ENCODE measurements at regions not wholly inside any gene's neighbourhood (a gene's known extent, or its start where the extent isn't known, plus 50 kb on each side); places are given as distances from the start of the nearest gene placed in this dataset.

- Histone ChIP-seq H3K79me2 (ENCODE audit: control insufficient read depth, insufficient read depth, low read length, unreplicated experiment) (no peaks in the 10 kb centered on the region), H3K27me3 (ENCODE audit: insufficient read depth, low read length) (no peaks in the 10 kb centered on the region), H3K27ac (ENCODE audit: low read depth, low read length) (no peak overlapping the region), H3K4me3 (ENCODE audit: low read depth, low read length) (no peak overlapping the region), H3K36me3 (ENCODE audit: insufficient read depth, low read length) (no peaks in the 10 kb centered on the region), H3K4me1 (ENCODE audit: control insufficient read depth, insufficient read depth, low read length, unreplicated experiment) (no peaks in the 10 kb centered on the region), H2AFZ (ENCODE audit: low read length, unreplicated experiment) (no peak overlapping the region)
Observed at GRCh38 chr14:84410344-84410743, 1119.6 kb upstream of the FLRT2 start.

GRCh38 chr14:84420221-84420620, 1109.7 kb upstream of the FLRT2 start:
- Histone ChIP-seq H3K79me2 (ENCODE audit: control insufficient read depth, insufficient read depth, low read length, unreplicated experiment) (no peaks in the 10 kb centered on the region), H3K27ac (ENCODE audit: low read depth, low read length) (no peak overlapping the region), H3K27me3 (ENCODE audit: insufficient read depth, low read length) (no peaks in the 10 kb centered on the region), H3K4me3 (ENCODE audit: low read depth, low read length) (no peak overlapping the region), H2AFZ (ENCODE audit: low read length, unreplicated experiment) (no peak overlapping the region), H3K36me3 (ENCODE audit: insufficient read depth, low read length) (no peaks in the 10 kb centered on the region), H3K4me1 (ENCODE audit: control insufficient read depth, insufficient read depth, low read length, unreplicated experiment) (no peaks in the 10 kb centered on the region)

- no peak overlapping the region for H3K27ac ChIP-seq (ENCODE audit: low read depth, low read length)
- H3K36me3 ChIP-seq (ENCODE audit: insufficient read depth, low read length) = no peaks in the 10 kb centered on the region
- no peaks in the 10 kb centered on the region for H3K4me1 ChIP-seq (ENCODE audit: control insufficient read depth, insufficient read depth, low read length, unreplicated experiment)
- no peak overlapping the region for H2AFZ ChIP-seq (ENCODE audit: low read length, unreplicated experiment)
- no peaks in the 10 kb centered on the region for H3K27me3 ChIP-seq (ENCODE audit: insufficient read depth, low read length)
- H3K79me2 ChIP-seq (ENCODE audit: control insufficient read depth, insufficient read depth, low read length, unreplicated experiment) = no peaks in the 10 kb centered on the region
- H3K4me3 ChIP-seq (ENCODE audit: low read depth, low read length) = no peak overlapping the region
Observed at GRCh38 chr14:84421621-84422020, 1108.3 kb upstream of the FLRT2 start.

- Histone ChIP-seq H3K79me2 (ENCODE audit: control insufficient read depth, insufficient read depth, low read length, unreplicated experiment) (no peaks in the 10 kb centered on the region), H3K4me3 (ENCODE audit: low read depth, low read length) (no peak overlapping the region), H3K4me1 (ENCODE audit: control insufficient read depth, insufficient read depth, low read length, unreplicated experiment) (no peaks in the 10 kb centered on the region), H2AFZ (ENCODE audit: low read length, unreplicated experiment) (no peak overlapping the region), H3K27me3 (ENCODE audit: insufficient read depth, low read length) (no peaks in the 10 kb centered on the region), H3K36me3 (ENCODE audit: insufficient read depth, low read length) (no peaks in the 10 kb centered on the region), H3K27ac (ENCODE audit: low read depth, low read length) (no peak overlapping the region)
Observed at GRCh38 chr14:84425968-84426367, 1104.0 kb upstream of the FLRT2 start.

GRCh38 chr14:84432676-84433075, 1097.3 kb upstream of the FLRT2 start:
- Histone ChIP-seq H3K4me1 (ENCODE audit: control insufficient read depth, insufficient read depth, low read length, unreplicated experiment) (no peaks in the 10 kb centered on the region), H3K36me3 (ENCODE audit: insufficient read depth, low read length) (no peaks in the 10 kb centered on the region), H3K27me3 (ENCODE audit: insufficient read depth, low read length) (no peaks in the 10 kb centered on the region), H3K79me2 (ENCODE audit: control insufficient read depth, insufficient read depth, low read length, unreplicated experiment) (no peaks in the 10 kb centered on the region), H2AFZ (ENCODE audit: low read length, unreplicated experiment) (no peak overlapping the region), H3K4me3 (ENCODE audit: low read depth, low read length) (no peak overlapping the region), H3K27ac (ENCODE audit: low read depth, low read length) (no peak overlapping the region)

- H2AFZ ChIP-seq (ENCODE audit: low read length, unreplicated experiment) = no peak overlapping the region
- H3K36me3 ChIP-seq (ENCODE audit: insufficient read depth, low read length) = no peaks in the 10 kb centered on the region
- H3K27ac ChIP-seq (ENCODE audit: low read depth, low read length) = no peak overlapping the region
- no peaks in the 10 kb centered on the region for H3K27me3 ChIP-seq (ENCODE audit: insufficient read depth, low read length)
- H3K4me1 ChIP-seq (ENCODE audit: control insufficient read depth, insufficient read depth, low read length, unreplicated experiment) = no peaks in the 10 kb centered on the region
- H3K79me2 ChIP-seq (ENCODE audit: control insufficient read depth, insufficient read depth, low read length, unreplicated experiment) = no peaks in the 10 kb centered on the region
- no peak overlapping the region for H3K4me3 ChIP-seq (ENCODE audit: low read depth, low read length)
Observed at GRCh38 chr14:84433961-84434360, 1096.0 kb upstream of the FLRT2 start.

- H2AFZ ChIP-seq (ENCODE audit: low read length, unreplicated experiment) = no peak overlapping the region
- no peaks in the 10 kb centered on the region for H3K36me3 ChIP-seq (ENCODE audit: insufficient read depth, low read length)
- H3K4me1 ChIP-seq (ENCODE audit: control insufficient read depth, insufficient read depth, low read length, unreplicated experiment) = no peaks in the 10 kb centered on the region
- H3K27ac ChIP-seq (ENCODE audit: low read depth, low read length) = no peak overlapping the region
- H3K79me2 ChIP-seq (ENCODE audit: control insufficient read depth, insufficient read depth, low read length, unreplicated experiment) = no peaks in the 10 kb centered on the region
- no peaks in the 10 kb centered on the region for H3K27me3 ChIP-seq (ENCODE audit: insufficient read depth, low read length)
- H3K4me3 ChIP-seq (ENCODE audit: low read depth, low read length) = no peak overlapping the region
Observed at GRCh38 chr14:84435820-84436324, 1094.1 kb upstream of the FLRT2 start.

GRCh38 chr14:84436528-84436927, 1093.4 kb upstream of the FLRT2 start:
- H3K79me2 ChIP-seq (ENCODE audit: control insufficient read depth, insufficient read depth, low read length, unreplicated experiment) = no peaks in the 10 kb centered on the region
- H2AFZ ChIP-seq (ENCODE audit: low read length, unreplicated experiment) = no peak overlapping the region
- no peaks in the 10 kb centered on the region for H3K4me1 ChIP-seq (ENCODE audit: control insufficient read depth, insufficient read depth, low read length, unreplicated experiment)
- H3K4me3 ChIP-seq (ENCODE audit: low read depth, low read length) = no peak overlapping the region
- H3K27me3 ChIP-seq (ENCODE audit: insufficient read depth, low read length) = no peaks in the 10 kb centered on the region
- H3K36me3 ChIP-seq (ENCODE audit: insufficient read depth, low read length) = no peaks in the 10 kb centered on the region
- H3K27ac ChIP-seq (ENCODE audit: low read depth, low read length) = no peak overlapping the region

GRCh38 chr14:84442521-84442920, 1087.4 kb upstream of the FLRT2 start:
- no peaks in the 10 kb centered on the region for H3K27me3 ChIP-seq (ENCODE audit: insufficient read depth, low read length)
- H3K27ac ChIP-seq (ENCODE audit: low read depth, low read length) = no peak overlapping the region
- H2AFZ ChIP-seq (ENCODE audit: low read length, unreplicated experiment) = no peak overlapping the region
- no peaks in the 10 kb centered on the region for H3K36me3 ChIP-seq (ENCODE audit: insufficient read depth, low read length)
- H3K4me3 ChIP-seq (ENCODE audit: low read depth, low read length) = no peak overlapping the region
- H3K4me1 ChIP-seq (ENCODE audit: control insufficient read depth, insufficient read depth, low read length, unreplicated experiment) = no peaks in the 10 kb centered on the region
- H3K79me2 ChIP-seq (ENCODE audit: control insufficient read depth, insufficient read depth, low read length, unreplicated experiment) = no peaks in the 10 kb centered on the region

- H2AFZ ChIP-seq (ENCODE audit: low read length, unreplicated experiment) = no peak overlapping the region
- no peak overlapping the region for H3K4me3 ChIP-seq (ENCODE audit: low read depth, low read length)
- H3K4me1 ChIP-seq (ENCODE audit: control insufficient read depth, insufficient read depth, low read length, unreplicated experiment) = no peaks in the 10 kb centered on the region
- H3K79me2 ChIP-seq (ENCODE audit: control insufficient read depth, insufficient read depth, low read length, unreplicated experiment) = no peaks in the 10 kb centered on the region
- no peaks in the 10 kb centered on the region for H3K27me3 ChIP-seq (ENCODE audit: insufficient read depth, low read length)
- H3K27ac ChIP-seq (ENCODE audit: low read depth, low read length) = no peak overlapping the region
- H3K36me3 ChIP-seq (ENCODE audit: insufficient read depth, low read length) = no peaks in the 10 kb centered on the region
Observed at GRCh38 chr14:84445486-84445885, 1084.5 kb upstream of the FLRT2 start.

- Histone ChIP-seq H3K4me1 (ENCODE audit: control insufficient read depth, insufficient read depth, low read length, unreplicated experiment) (no peaks in the 10 kb centered on the region), H3K27ac (ENCODE audit: low read depth, low read length) (no peak overlapping the region), H3K4me3 (ENCODE audit: low read depth, low read length) (no peak overlapping the region)
Observed at GRCh38 chr14:84446250-84446649, 1083.7 kb upstream of the FLRT2 start.

More at GRCh38 chr14:84446250-84446649, 1083.7 kb upstream of the FLRT2 start:
- Histone ChIP-seq H3K79me2 (ENCODE audit: control insufficient read depth, insufficient read depth, low read length, unreplicated experiment) (no peaks in the 10 kb centered on the region), H3K27me3 (ENCODE audit: insufficient read depth, low read length) (no peaks in the 10 kb centered on the region), H3K36me3 (ENCODE audit: insufficient read depth, low read length) (no peaks in the 10 kb centered on the region), H2AFZ (ENCODE audit: low read length, unreplicated experiment) (no peak overlapping the region)

All from ACC112 (cell line).